SK-N-SH (cell line): ENCODE measurements at regions not wholly inside any gene's neighbourhood (a gene's known extent, or its start where the extent isn't known, plus 50 kb on each side); places are given as distances from the start of the nearest gene placed in this dataset.

Source experiments
- CTCF ChIP-seq: fragments of 200-600 bp; sonication (generic); IDR thresholded peaks from 2 replicates; pipeline ENCODE4 v1.6.1; 2017; ENCODE audit warnings: antibody characterized with exemption, mild to moderate bottlenecking, moderate library complexity
- ELF1 ChIP-seq: IDR thresholded peaks from 2 replicates; pipeline ENCODE4 v1.4.0; 2012
- EP300 ChIP-seq, 2 experiments: IDR thresholded peaks; 2 replicates each; pipeline versions ENCODE4 v1.4.0 to v1.6.1; 2012; ENCODE audit warnings: borderline replicate concordance in 1 of 2, low read depth in 1 of 2, low read length in 1 of 2
- EZH2phosphoT487 ChIP-seq: fragments of 200-600 bp; sonication (generic); IDR thresholded peaks from 2 replicates; pipeline ENCODE4 v1.6.1; 2017; ENCODE audit warnings: low read depth, mixed run types, mild to moderate bottlenecking, antibody characterized with exemption, moderate library complexity, borderline replicate concordance
- FOXM1 ChIP-seq: IDR thresholded peaks from 2 replicates; pipeline ENCODE4 v1.4.0; 2012; ENCODE audit warnings: low read depth, mild to moderate bottlenecking
- MAX ChIP-seq: IDR thresholded peaks from 2 replicates; pipeline ENCODE4 v1.4.0; 2012; ENCODE audit warnings: low read depth
- MXI1 ChIP-seq: IDR thresholded peaks from 2 replicates; pipeline ENCODE4 v1.6.1; 2012; ENCODE audit warnings: mild to moderate bottlenecking, low read depth, low read length, improper control_type of control experiment
- NFIC ChIP-seq: IDR thresholded peaks from 2 replicates; pipeline ENCODE4 v1.4.0; 2012; ENCODE audit warnings: borderline replicate concordance
- NRF1 ChIP-seq: IDR thresholded peaks from 2 replicates; pipeline ENCODE4 v1.6.1; 2012; ENCODE audit warnings: low read depth, mild to moderate bottlenecking, low read length
- SIN3A ChIP-seq: IDR thresholded peaks from 2 replicates; pipeline ENCODE4 v1.6.1; 2012; ENCODE audit warnings: low read depth, mild to moderate bottlenecking, low read length, moderate library complexity, borderline replicate concordance
- SMC3 ChIP-seq: IDR thresholded peaks from 2 replicates; pipeline ENCODE4 v1.6.1; 2012; ENCODE audit warnings: low read depth, low read length, improper control_type of control experiment
- TAF1 ChIP-seq: IDR thresholded peaks from 2 replicates; pipeline ENCODE4 v1.6.1; 2012; ENCODE audit warnings: low read depth, mild to moderate bottlenecking, low read length, moderate library complexity, borderline replicate concordance
- TEAD4 ChIP-seq: IDR thresholded peaks from 2 replicates; pipeline ENCODE4 v1.4.0; 2012; ENCODE audit warnings: mild to moderate bottlenecking, borderline replicate concordance; ENCODE audit not compliant: insufficient read depth
- YY1 ChIP-seq: IDR thresholded peaks from 2 replicates; pipeline ENCODE4 v1.4.0; 2012; ENCODE audit warnings: low read depth, mild to moderate bottlenecking

GRCh38 chr3:34102288-34102687 is 303.9 kb downstream of the PDCD6IP start:
- TF ChIP-seq SIN3A (no peak), CTCF (no peak), ELF1 (no peak), EP300 (IDR thresholded peaks at IDR 0.05; ENCODE audit: borderline replicate concordance in 1 of 2, low read depth in 1 of 2, low read length in 1 of 2) (no peak), EZH2phosphoT487 (no peak), TAF1 (no peak), NRF1 (no peak), MAX (no peak), YY1 (no peak), NFIC (no peak), SMC3 (no peak), TEAD4 (no peak), FOXM1 (no peak), MXI1 (no peak)
